Colonic mucosa (tissue), 4 donors: ENCODE measurements at regions not wholly inside any gene's neighbourhood (a gene's known extent, or its start where the extent isn't known, plus 50 kb on each side); places are given as distances from the start of the nearest gene placed in this dataset.

Experiments
- DNase-seq: peaks from one replicate; pipeline ENCODE4 v3.0.0-alpha.2; 2020
- H3K27ac ChIP-seq: fragments of 200-600 bp; one replicate; pipeline ENCODE4 v1.8.0; 2021
- H3K27me3 ChIP-seq: fragments of 200-600 bp; one replicate; pipeline ENCODE4 v1.8.0; 2021
- H3K36me3 ChIP-seq: fragments of 200-600 bp; one replicate; pipeline ENCODE4 v1.8.0; 2021
- H3K4me1 ChIP-seq: fragments of 200-600 bp; one replicate; pipeline ENCODE4 v1.8.0; 2021; ENCODE audit warnings: mild to moderate bottlenecking
- H3K4me3 ChIP-seq: fragments of 200-600 bp; one replicate; pipeline ENCODE4 v1.8.0; 2021
- H3K9ac ChIP-seq, 2 donors: one replicate each; pipeline ENCODE4 v1.7.0; 2013; ENCODE audit warnings: control low read depth in 2 of 2, low read depth in 2 of 2, low read length in 2 of 2
- H3K9me3 ChIP-seq: fragments of 200-600 bp; one replicate; pipeline ENCODE4 v1.8.0; 2021
- CTCF ChIP-seq: fragments of 200-600 bp; IDR thresholded peaks from one replicate; pipeline ENCODE4 v1.8.0; 2022; ENCODE audit warnings: antibody characterized with exemption, mild to moderate bottlenecking
- intact Hi-C: fragments of 100-400 bp; cut with DNase I; formaldehyde crosslinking; loops from one replicate; pipeline ENCODE4 v1.14.1; 2022
- donor health status: healthy.
- donor health status: DM: no; HTN: no; CAD: no.
- donor health status: DM: no; HTN: no; CAD: no.

DNA sequence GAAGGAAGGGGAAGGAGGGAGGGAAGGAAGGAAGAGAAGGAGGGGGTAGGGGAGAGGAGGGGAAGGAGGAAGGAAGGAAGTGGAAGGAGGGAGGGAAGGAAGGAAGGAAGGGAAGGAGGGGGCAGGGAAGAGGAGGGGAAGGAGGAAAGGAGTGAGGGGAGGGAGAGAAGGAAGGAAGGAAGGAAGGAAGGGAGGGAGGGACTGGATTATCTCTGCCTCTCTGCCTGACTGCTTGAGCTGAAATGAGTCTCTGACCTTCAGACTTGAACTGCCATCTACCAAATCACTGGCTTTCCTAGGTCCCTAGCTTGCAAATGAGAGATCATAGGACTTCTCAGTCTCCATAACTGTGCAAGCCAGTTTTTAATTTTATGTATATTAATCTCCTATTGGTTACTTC is 436.8 kb downstream of the PREX1 start:
- no peak overlapping the region for H3K4me3 ChIP-seq
- H3K36me3 ChIP-seq = no peaks in the 10 kb centered on the region
- no peak for DNase-seq
- H3K9me3 ChIP-seq = no peaks in the 10 kb centered on the region
- no peaks in the 10 kb centered on the region for H3K27me3 ChIP-seq
- intact Hi-C loops = no loop called here
- H3K27ac ChIP-seq = no peak overlapping the region
- no peak for TF ChIP-seq CTCF
- H3K9ac ChIP-seq = no peak overlapping the region
- no peaks in the 10 kb centered on the region for H3K4me1 ChIP-seq

DNA sequence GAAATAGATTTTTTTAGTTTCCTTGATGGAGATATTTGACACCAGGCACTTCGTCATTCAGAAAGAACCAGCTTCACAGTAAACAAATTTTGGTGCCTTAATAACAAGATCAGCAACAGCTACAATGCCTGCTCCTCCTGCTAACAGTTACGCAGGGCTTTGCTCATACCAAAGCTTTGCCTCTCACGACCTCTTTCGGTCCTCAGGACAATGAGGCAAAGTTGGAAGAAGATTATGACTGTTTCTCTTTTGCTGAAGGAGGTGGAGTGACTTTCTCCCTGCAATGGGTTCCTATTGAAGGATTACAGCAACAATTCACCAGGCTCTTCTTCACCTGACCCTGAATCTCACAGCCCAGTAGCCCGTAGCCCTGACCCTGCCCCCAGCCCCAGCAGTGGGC is 440.1 kb downstream of the PREX1 start:
- TF ChIP-seq CTCF = no peak
- no peaks in the 10 kb centered on the region for H3K9me3 ChIP-seq

DNA sequence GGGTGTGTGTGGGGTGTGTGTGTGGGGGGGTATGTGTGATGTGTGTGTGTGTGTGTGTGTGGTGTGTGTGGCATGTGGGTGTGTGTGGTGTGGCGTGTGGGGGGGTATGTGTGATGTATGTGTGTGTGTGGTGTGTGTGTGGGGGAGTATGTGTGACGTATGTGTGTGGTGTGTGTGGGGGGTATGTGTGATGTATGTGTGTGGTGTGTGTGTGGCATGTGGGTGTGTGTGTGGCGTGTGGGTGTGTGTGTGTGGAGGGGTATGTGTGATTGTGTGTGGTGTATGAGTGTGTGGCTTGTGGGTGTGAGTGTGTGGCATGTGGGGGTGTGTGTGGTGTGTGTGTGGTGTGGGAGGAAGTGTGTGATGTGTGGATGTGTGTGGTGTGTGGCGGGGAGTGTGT is 442.3 kb downstream of the PREX1 start:
- TF ChIP-seq CTCF = no peak
- H3K9me3 ChIP-seq = no peaks in the 10 kb centered on the region
- no peaks in the 10 kb centered on the region for H3K4me1 ChIP-seq
- no peaks in the 10 kb centered on the region for H3K27me3 ChIP-seq
- no peak overlapping the region for H3K4me3 ChIP-seq
- H3K9ac ChIP-seq = no peak overlapping the region
- intact Hi-C loops = no loop called here
- no peak for DNase-seq
- H3K27ac ChIP-seq = no peak overlapping the region
- H3K36me3 ChIP-seq = no peaks in the 10 kb centered on the region

More for the DNA sequence above, 440.1 kb downstream of the PREX1 start:
- Histone ChIP-seq H3K4me1 (no peaks in the 10 kb centered on the region), H3K9ac (no peak overlapping the region), H3K27ac (no peak overlapping the region), H3K36me3 (no peaks in the 10 kb centered on the region), H3K4me3 (no peak overlapping the region), H3K27me3 (no peaks in the 10 kb centered on the region)
- DNase-seq = no peak
- intact Hi-C loops = no loop called here

DNA sequence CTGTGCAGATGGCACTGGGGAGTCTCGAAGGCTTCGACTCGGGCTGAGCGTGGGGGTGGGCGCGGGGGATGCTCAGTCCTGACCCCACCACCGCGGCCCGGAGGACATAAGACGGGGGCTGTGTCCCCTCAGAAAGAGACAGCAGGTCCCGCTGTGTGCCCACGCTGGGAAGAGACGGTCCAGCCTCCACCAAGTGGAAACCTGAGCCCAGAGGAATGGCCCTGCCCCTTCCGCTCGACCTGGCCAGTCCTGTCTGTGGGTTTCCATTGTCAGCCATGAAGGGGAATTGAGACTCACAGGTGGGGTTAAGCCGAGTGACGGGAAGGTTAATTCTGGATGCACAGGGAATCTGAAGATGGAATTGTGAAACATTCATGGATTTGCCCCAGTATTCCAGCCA is 442.7 kb downstream of the PREX1 start:
- Histone ChIP-seq H3K27me3 (no peaks in the 10 kb centered on the region), H3K27ac (no peak overlapping the region), H3K36me3 (no peaks in the 10 kb centered on the region), H3K4me1 (no peaks in the 10 kb centered on the region), H3K9me3 (no peaks in the 10 kb centered on the region), H3K4me3 (no peak overlapping the region), H3K9ac (no peak overlapping the region)
- no peak for TF ChIP-seq CTCF
- intact Hi-C loops = no loop called here
- no peak for DNase-seq

- intact Hi-C loops = no loop called here
- H3K9me3 ChIP-seq = no peaks in the 10 kb centered on the region
- no peak overlapping the region for H3K9ac ChIP-seq
- TF ChIP-seq CTCF = no peak
- H3K27ac ChIP-seq = no peak overlapping the region
- no peak overlapping the region for H3K4me3 ChIP-seq
- H3K4me1 ChIP-seq = no peaks in the 10 kb centered on the region
- peak; percentile 52 for DNase-seq
- H3K36me3 ChIP-seq = no peaks in the 10 kb centered on the region
- H3K27me3 ChIP-seq = no peaks in the 10 kb centered on the region
Measured at GRCh38 chr20:48384147-48384818, 443.5 kb downstream of the PREX1 start.
